WTC11 (cell line): ENCODE measurements at regions not wholly inside any gene's neighbourhood (a gene's known extent, or its start where the extent isn't known, plus 50 kb on each side); places are given as distances from the start of the nearest gene placed in this dataset.

Experiments used
- ATAC-seq: fragments of 200-7000 bp; cut with Tn5 transposase; 2 replicates; pipeline ENCODE4 v1.10.0; 2021; ENCODE audit warnings: mild to moderate bottlenecking, moderate library complexity
- CTCF ChIA-PET: fragments of 300-600 bp; sonication (Branson Sonifier 250); formaldehyde crosslinking; loops from one replicate; lab custom pipeline; 2021; ENCODE audit warnings: antibody characterized with exemption; lab: Charles Lee
- POLR2A ChIA-PET: fragments of 350-600 bp; sonication (Branson Sonifier 250); formaldehyde crosslinking; loops from one replicate; lab custom pipeline; 2021; ENCODE audit warnings: antibody characterized with exemption; lab: Charles Lee
- DNase-seq: peaks from one replicate; pipeline ENCODE4 v3.0.0; 2021; ENCODE audit warnings: low spot score
- H3K27ac Mint-ChIP-seq: 2 replicates; pipeline ENCODE4 v1.8.0; 2021; ENCODE audit warnings: mixed read lengths
- H3K27me3 Mint-ChIP-seq: 2 replicates; pipeline ENCODE4 v1.8.0; 2021; ENCODE audit warnings: low read depth, mild to moderate bottlenecking, moderate library complexity, mixed read lengths
- H3K36me3 Mint-ChIP-seq: 2 replicates; pipeline ENCODE4 v1.8.0; 2021; ENCODE audit warnings: mixed read lengths
- H3K4me1 Mint-ChIP-seq: 2 replicates; pipeline ENCODE4 v1.8.0; 2022; ENCODE audit warnings: mixed read lengths
- H3K4me3 Mint-ChIP-seq: 2 replicates; pipeline ENCODE4 v1.8.0; 2021; ENCODE audit warnings: mild to moderate bottlenecking, moderate library complexity, mixed read lengths
- H3K9me3 Mint-ChIP-seq: 2 replicates; pipeline ENCODE4 v1.8.0; 2021; ENCODE audit warnings: mixed read lengths
- ATF6 ChIP-seq: sonication (generic); formaldehyde crosslinking; IDR thresholded peaks from 2 replicates; pipeline ENCODE4 v1.8.1; 2023; ENCODE audit warnings: mild to moderate bottlenecking, missing genetic modification reagents
- EMX1 ChIP-seq: fragments of 250-450 bp; sonication (Bioruptor Pico); IDR thresholded peaks from 2 replicates; pipeline ENCODE4 v1.8.0; 2021; ENCODE audit warnings: mild to moderate bottlenecking
- FOXJ3 ChIP-seq: sonication (generic); formaldehyde crosslinking; IDR thresholded peaks from 2 replicates; pipeline ENCODE4 v1.9.0; 2021; ENCODE audit warnings: missing genetic modification reagents, mild to moderate bottlenecking, borderline replicate concordance
- FOXP1 ChIP-seq: sonication (generic); formaldehyde crosslinking; IDR thresholded peaks from 2 replicates; pipeline ENCODE4 v1.8.0; 2022; ENCODE audit warnings: missing genetic modification reagents, mild to moderate bottlenecking, moderate library complexity, borderline replicate concordance
- FOXP4 ChIP-seq: sonication (generic); formaldehyde crosslinking; IDR thresholded peaks from 2 replicates; pipeline ENCODE4 v1.8.0; 2022; ENCODE audit warnings: mild to moderate bottlenecking, missing genetic modification reagents
- MAX ChIP-seq: sonication (generic); formaldehyde crosslinking; IDR thresholded peaks from 2 replicates; pipeline ENCODE4 v1.8.0; 2022; ENCODE audit warnings: mild to moderate bottlenecking, missing genetic modification reagents
- MYBL2 ChIP-seq: sonication (generic); formaldehyde crosslinking; IDR thresholded peaks from 2 replicates; pipeline ENCODE4 v1.8.1; 2023; ENCODE audit warnings: mild to moderate bottlenecking, moderate library complexity, missing genetic modification reagents
- OVOL2 ChIP-seq: fragments of 250-450 bp; sonication (Bioruptor Pico); IDR thresholded peaks from 2 replicates; pipeline ENCODE4 v1.9.0; 2021; ENCODE audit warnings: mild to moderate bottlenecking, borderline replicate concordance
- TCF7 ChIP-seq: sonication (generic); formaldehyde crosslinking; IDR thresholded peaks from 2 replicates; pipeline ENCODE4 v1.8.0; 2022; ENCODE audit warnings: mild to moderate bottlenecking, low read depth, missing genetic modification reagents, moderate library complexity
- TEAD4 ChIP-seq: sonication (generic); formaldehyde crosslinking; IDR thresholded peaks from 2 replicates; pipeline ENCODE4 v1.8.0; 2022; ENCODE audit warnings: mild to moderate bottlenecking, missing genetic modification reagents
- USF1 ChIP-seq: sonication (generic); formaldehyde crosslinking; IDR thresholded peaks from 2 replicates; pipeline ENCODE4 v1.8.0; 2022; ENCODE audit warnings: mild to moderate bottlenecking, missing genetic modification reagents
- ZNF263 ChIP-seq: sonication (generic); formaldehyde crosslinking; IDR thresholded peaks from 2 replicates; pipeline ENCODE4 v1.8.1; 2022; ENCODE audit warnings: low read depth, mild to moderate bottlenecking, moderate library complexity, missing genetic modification reagents
- ZNF281 ChIP-seq: sonication (generic); formaldehyde crosslinking; IDR thresholded peaks from 2 replicates; pipeline ENCODE4 v1.8.0; 2023; ENCODE audit warnings: mild to moderate bottlenecking, missing genetic modification reagents
- ZNF317 ChIP-seq: sonication (generic); formaldehyde crosslinking; IDR thresholded peaks from 2 replicates; pipeline ENCODE4 v1.8.1; 2023; ENCODE audit warnings: low read depth, mild to moderate bottlenecking, moderate library complexity, missing genetic modification reagents, borderline replicate concordance
- ZNF512 ChIP-seq: sonication (generic); formaldehyde crosslinking; IDR thresholded peaks from 2 replicates; pipeline ENCODE4 v1.8.1; 2022; ENCODE audit warnings: missing genetic modification reagents, borderline replicate concordance
- ZNF532 ChIP-seq: fragments of 250-450 bp; sonication (Bioruptor Pico); IDR thresholded peaks from 2 replicates; pipeline ENCODE4 v1.9.0; 2021; ENCODE audit warnings: mild to moderate bottlenecking, borderline replicate concordance

GRCh38 chr11:62035293-62035692 is 67.9 kb upstream of the FTH1 start:
- H3K9me3 Mint-ChIP-seq: peaks cover 10% of the 10 kb centered on the region; the same call in 1 of the 2 replicates
- no peak overlapping the region for H3K27ac Mint-ChIP-seq
- H3K4me3 Mint-ChIP-seq: no peak overlapping the region
- no peaks in the 10 kb centered on the region for H3K36me3 Mint-ChIP-seq
- peaks cover 6% of the 10 kb centered on the region; the same call in 1 of the 2 replicates for H3K27me3 Mint-ChIP-seq
- DNase-seq: no peak
- ChIA-PET POLR2A (no interaction called here), CTCF (interaction anchor here (1.1 to 1.5 kb wide), 2 partner anchors 47 to 73 kb away, joined by 4 to 6 read pairs; no protein-coding TSS in a partner anchor)
- H3K4me1 Mint-ChIP-seq: peaks cover 17% of the 10 kb centered on the region
- ATAC-seq: no peak
- no peak for TF ChIP-seq TCF7 (CRISPR knock-in tag)
- TF ChIP-seq ZNF263: no peak

GRCh38 chr11:62034036-62034338 is 66.6 kb upstream of the FTH1 start:
- H3K27me3 Mint-ChIP-seq: peaks cover 6% of the 10 kb centered on the region; the same call in 1 of the 2 replicates
- peaks cover 10% of the 10 kb centered on the region; the same call in 1 of the 2 replicates for H3K9me3 Mint-ChIP-seq
- H3K36me3 Mint-ChIP-seq: no peaks in the 10 kb centered on the region
- H3K27ac Mint-ChIP-seq: no peak overlapping the region
- POLR2A ChIA-PET: no interaction called here
- CTCF ChIA-PET: no interaction called here
- no peak for TF ChIP-seq FOXP1 (CRISPR knock-in tag)
- no peak for TF ChIP-seq ATF6 (CRISPR knock-in tag)
- TF ChIP-seq TEAD4 (CRISPR knock-in tag): no peak
- TF ChIP-seq EMX1: no peak
- TF ChIP-seq ZNF532 (CRISPR knock-in tag): no peak
- TF ChIP-seq FOXJ3 (CRISPR knock-in tag): no peak
- no peak overlapping the region for H3K4me3 Mint-ChIP-seq
- ATAC-seq (no peak), DNase-seq (no peak)
- H3K4me1 Mint-ChIP-seq: peaks cover 26% of the 10 kb centered on the region

- DNase-seq: no peak
- H3K27ac Mint-ChIP-seq: no peak overlapping the region
- H3K9me3 Mint-ChIP-seq: peaks cover 10% of the 10 kb centered on the region; the same call in 1 of the 2 replicates
- CTCF ChIA-PET: interaction anchor here (0.7 kb wide), 1 partner anchor 86 kb away, joined by 4 read pairs; no protein-coding TSS in a partner anchor
- peaks cover 26% of the 10 kb centered on the region for H3K4me1 Mint-ChIP-seq
- no peaks in the 10 kb centered on the region for H3K36me3 Mint-ChIP-seq
- no peak overlapping the region for H3K4me3 Mint-ChIP-seq
- no peak for ATAC-seq
- H3K27me3 Mint-ChIP-seq: peaks cover 6% of the 10 kb centered on the region; the same call in 1 of the 2 replicates
- POLR2A ChIA-PET: no interaction called here
- TF ChIP-seq MYBL2 (CRISPR knock-in tag): no peak
- no peak for TF ChIP-seq TCF7 (CRISPR knock-in tag)
- no peak for TF ChIP-seq OVOL2 (CRISPR knock-in tag)
- TF ChIP-seq MAX (CRISPR knock-in tag): no peak
- TF ChIP-seq USF1 (CRISPR knock-in tag): no peak
- TF ChIP-seq ZNF281: no peak
- no peak for TF ChIP-seq ZNF317 (CRISPR knock-in tag)
- no peak for TF ChIP-seq ZNF512 (CRISPR knock-in tag)
- no peak for TF ChIP-seq FOXP4 (CRISPR knock-in tag)
These were observed 66.0 kb upstream of the FTH1 start for GRCh38 chr11:62033191-62034035.
